DND-41 (cell line): ENCODE measurements at regions not wholly inside any gene's neighbourhood (a gene's known extent, or its start where the extent isn't known, plus 50 kb on each side); places are given as distances from the start of the nearest gene placed in this dataset.

Experiments used
- EZH2 ChIP-seq: IDR thresholded peaks from 3 replicates; pipeline ENCODE4 v1.6.1; 2012; ENCODE audit warnings: borderline replicate concordance, low read depth, mild to moderate bottlenecking, moderate library complexity, low read length, inconsistent platforms; ENCODE audit not compliant: severe bottlenecking
- TF ChIP-seq, protein P1 (sequence below): IDR thresholded peaks from 2 replicates; pipeline ENCODE4 v1.5.1; 2012; ENCODE audit warnings: borderline replicate concordance, low read length, moderate library complexity, mild to moderate bottlenecking; ENCODE audit not compliant: poor library complexity, severe bottlenecking; ENCODE audit errors: extremely low read depth

DNA sequence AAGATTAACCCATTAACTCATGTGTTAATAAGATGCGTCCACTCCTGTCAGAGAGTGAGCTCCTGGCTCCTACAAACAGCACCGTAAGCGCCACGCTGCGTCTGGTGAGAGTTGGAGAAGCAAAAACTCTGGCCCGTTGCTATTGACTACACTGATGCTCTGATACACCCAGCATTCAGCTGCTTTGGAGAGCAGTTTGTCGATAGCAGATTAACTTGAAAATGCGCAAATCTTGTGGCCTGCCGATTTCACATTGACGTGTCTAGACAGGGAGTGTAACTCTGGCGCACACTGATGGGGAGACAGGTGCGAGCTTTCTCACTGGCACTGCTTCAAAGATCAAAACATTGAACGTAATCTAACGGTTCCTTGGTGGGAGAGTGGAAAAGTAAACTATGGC lies 151.7 kb upstream of the RPS6KA2 start:
- TF ChIP-seq, protein P1, sequence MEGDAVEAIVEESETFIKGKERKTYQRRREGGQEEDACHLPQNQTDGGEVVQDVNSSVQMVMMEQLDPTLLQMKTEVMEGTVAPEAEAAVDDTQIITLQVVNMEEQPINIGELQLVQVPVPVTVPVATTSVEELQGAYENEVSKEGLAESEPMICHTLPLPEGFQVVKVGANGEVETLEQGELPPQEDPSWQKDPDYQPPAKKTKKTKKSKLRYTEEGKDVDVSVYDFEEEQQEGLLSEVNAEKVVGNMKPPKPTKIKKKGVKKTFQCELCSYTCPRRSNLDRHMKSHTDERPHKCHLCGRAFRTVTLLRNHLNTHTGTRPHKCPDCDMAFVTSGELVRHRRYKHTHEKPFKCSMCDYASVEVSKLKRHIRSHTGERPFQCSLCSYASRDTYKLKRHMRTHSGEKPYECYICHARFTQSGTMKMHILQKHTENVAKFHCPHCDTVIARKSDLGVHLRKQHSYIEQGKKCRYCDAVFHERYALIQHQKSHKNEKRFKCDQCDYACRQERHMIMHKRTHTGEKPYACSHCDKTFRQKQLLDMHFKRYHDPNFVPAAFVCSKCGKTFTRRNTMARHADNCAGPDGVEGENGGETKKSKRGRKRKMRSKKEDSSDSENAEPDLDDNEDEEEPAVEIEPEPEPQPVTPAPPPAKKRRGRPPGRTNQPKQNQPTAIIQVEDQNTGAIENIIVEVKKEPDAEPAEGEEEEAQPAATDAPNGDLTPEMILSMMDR = no peak
- no peak for TF ChIP-seq EZH2
